ENCODE measurements at regions not wholly inside any gene's neighbourhood (a gene's known extent, or its start where the extent isn't known, plus 50 kb on each side); places are given as distances from the start of the nearest gene placed in this dataset.

DNA sequence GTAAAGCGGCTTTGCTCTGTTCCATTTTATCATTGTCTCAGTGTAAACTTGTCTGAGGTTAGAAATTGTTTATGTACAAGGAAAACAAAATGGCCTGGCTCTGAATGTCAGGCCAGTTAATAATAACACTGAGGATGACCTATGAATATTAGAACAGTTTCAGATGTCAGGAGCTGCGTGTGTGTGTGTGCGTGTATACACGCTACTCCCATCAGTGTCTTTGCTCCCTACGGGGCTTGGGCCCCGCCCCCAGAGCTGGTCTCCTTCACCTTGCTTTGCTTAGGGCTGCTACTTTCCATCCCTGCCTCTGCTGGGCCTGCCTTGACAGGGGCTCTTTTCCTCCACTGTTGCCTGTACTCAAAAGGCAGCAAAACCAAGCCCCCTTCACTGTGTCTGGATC is 142.3 kb upstream of the BET1 start:
- TF ChIP-seq, protein P1, sequence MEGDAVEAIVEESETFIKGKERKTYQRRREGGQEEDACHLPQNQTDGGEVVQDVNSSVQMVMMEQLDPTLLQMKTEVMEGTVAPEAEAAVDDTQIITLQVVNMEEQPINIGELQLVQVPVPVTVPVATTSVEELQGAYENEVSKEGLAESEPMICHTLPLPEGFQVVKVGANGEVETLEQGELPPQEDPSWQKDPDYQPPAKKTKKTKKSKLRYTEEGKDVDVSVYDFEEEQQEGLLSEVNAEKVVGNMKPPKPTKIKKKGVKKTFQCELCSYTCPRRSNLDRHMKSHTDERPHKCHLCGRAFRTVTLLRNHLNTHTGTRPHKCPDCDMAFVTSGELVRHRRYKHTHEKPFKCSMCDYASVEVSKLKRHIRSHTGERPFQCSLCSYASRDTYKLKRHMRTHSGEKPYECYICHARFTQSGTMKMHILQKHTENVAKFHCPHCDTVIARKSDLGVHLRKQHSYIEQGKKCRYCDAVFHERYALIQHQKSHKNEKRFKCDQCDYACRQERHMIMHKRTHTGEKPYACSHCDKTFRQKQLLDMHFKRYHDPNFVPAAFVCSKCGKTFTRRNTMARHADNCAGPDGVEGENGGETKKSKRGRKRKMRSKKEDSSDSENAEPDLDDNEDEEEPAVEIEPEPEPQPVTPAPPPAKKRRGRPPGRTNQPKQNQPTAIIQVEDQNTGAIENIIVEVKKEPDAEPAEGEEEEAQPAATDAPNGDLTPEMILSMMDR (IDR thresholded peaks at IDR 0.05; ENCODE audit: insufficient read depth, low read depth, low read length) = no peak
- TF ChIP-seq EZH2 (IDR thresholded peaks at IDR 0.05; ENCODE audit: insufficient read depth, low read length) = no peak

Data from astrocyte (in vitro differentiated cells and primary cell).